Panc1 (cell line): ENCODE measurements at regions not wholly inside any gene's neighbourhood (a gene's known extent, or its start where the extent isn't known, plus 50 kb on each side); places are given as distances from the start of the nearest gene placed in this dataset.

Experiments used
- POLR2AphosphoS5 ChIP-seq: IDR thresholded peaks from 2 replicates; pipeline ENCODE4 v1.6.1; 2012; ENCODE audit warnings: mild to moderate bottlenecking, low read depth, low read length, moderate library complexity
- SIN3A ChIP-seq: IDR thresholded peaks from 2 replicates; pipeline ENCODE4 v1.6.1; 2012; ENCODE audit warnings: low read depth, mild to moderate bottlenecking, low read length, moderate library complexity, borderline replicate concordance; ENCODE audit not compliant: insufficient read depth
- TF ChIP-seq, protein P1 (sequence below): fragments of 450-650 bp; IDR thresholded peaks from 2 replicates; pipeline ENCODE4 v1.5.1; 2017; ENCODE audit warnings: mild to moderate bottlenecking
- TF ChIP-seq, protein P2 (sequence below), 2 experiments: IDR thresholded peaks; 2 replicates each; pipeline ENCODE4 v1.6.1; 2011 to 2012; ENCODE audit warnings: low read depth in 2 of 2, control low read depth in 1 of 2, low read length in 1 of 2, mild to moderate bottlenecking in 1 of 2, moderate library complexity in 1 of 2; ENCODE audit not compliant: insufficient read depth in 1 of 2

DNA sequence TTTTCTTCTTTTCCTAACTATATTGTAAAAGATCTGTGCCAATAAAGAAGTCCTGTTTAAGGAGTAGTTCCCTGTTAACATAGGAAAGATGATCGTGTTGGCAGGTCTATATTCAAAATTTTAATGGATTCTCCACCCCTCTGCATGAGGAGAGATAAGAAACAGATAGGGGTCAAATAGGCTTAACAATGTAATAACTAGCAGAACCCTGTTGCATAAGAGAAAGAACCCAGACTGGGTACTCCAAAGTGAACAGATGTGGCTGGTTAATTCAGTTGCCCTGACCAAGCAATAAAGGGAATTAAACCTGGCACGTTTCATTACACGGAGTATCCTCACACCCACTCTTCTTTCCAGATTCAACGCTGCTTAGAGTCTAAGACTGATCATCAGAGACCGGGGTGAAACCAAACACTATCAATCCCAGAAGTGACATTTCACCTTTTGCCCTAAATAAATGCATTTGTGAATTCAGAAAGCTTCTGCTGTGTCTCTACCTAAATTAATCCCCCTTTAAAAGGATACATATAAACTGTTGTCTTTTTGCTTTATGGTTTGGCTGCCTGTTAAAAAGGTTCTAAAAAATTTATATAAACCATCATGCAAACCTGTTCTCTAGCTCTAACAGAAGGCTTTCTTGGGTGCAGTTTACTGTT lies 1276.9 kb upstream of the WWC1 start:
- no peak for TF ChIP-seq POLR2AphosphoS5
- TF ChIP-seq, protein P1, sequence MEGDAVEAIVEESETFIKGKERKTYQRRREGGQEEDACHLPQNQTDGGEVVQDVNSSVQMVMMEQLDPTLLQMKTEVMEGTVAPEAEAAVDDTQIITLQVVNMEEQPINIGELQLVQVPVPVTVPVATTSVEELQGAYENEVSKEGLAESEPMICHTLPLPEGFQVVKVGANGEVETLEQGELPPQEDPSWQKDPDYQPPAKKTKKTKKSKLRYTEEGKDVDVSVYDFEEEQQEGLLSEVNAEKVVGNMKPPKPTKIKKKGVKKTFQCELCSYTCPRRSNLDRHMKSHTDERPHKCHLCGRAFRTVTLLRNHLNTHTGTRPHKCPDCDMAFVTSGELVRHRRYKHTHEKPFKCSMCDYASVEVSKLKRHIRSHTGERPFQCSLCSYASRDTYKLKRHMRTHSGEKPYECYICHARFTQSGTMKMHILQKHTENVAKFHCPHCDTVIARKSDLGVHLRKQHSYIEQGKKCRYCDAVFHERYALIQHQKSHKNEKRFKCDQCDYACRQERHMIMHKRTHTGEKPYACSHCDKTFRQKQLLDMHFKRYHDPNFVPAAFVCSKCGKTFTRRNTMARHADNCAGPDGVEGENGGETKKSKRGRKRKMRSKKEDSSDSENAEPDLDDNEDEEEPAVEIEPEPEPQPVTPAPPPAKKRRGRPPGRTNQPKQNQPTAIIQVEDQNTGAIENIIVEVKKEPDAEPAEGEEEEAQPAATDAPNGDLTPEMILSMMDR, result no peak
- TF ChIP-seq SIN3A, result no peak
- TF ChIP-seq, protein P2, sequence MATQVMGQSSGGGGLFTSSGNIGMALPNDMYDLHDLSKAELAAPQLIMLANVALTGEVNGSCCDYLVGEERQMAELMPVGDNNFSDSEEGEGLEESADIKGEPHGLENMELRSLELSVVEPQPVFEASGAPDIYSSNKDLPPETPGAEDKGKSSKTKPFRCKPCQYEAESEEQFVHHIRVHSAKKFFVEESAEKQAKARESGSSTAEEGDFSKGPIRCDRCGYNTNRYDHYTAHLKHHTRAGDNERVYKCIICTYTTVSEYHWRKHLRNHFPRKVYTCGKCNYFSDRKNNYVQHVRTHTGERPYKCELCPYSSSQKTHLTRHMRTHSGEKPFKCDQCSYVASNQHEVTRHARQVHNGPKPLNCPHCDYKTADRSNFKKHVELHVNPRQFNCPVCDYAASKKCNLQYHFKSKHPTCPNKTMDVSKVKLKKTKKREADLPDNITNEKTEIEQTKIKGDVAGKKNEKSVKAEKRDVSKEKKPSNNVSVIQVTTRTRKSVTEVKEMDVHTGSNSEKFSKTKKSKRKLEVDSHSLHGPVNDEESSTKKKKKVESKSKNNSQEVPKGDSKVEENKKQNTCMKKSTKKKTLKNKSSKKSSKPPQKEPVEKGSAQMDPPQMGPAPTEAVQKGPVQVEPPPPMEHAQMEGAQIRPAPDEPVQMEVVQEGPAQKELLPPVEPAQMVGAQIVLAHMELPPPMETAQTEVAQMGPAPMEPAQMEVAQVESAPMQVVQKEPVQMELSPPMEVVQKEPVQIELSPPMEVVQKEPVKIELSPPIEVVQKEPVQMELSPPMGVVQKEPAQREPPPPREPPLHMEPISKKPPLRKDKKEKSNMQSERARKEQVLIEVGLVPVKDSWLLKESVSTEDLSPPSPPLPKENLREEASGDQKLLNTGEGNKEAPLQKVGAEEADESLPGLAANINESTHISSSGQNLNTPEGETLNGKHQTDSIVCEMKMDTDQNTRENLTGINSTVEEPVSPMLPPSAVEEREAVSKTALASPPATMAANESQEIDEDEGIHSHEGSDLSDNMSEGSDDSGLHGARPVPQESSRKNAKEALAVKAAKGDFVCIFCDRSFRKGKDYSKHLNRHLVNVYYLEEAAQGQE (IDR thresholded peaks at IDR 0.05; ENCODE audit: insufficient read depth in 1 of 2, low read depth in 2 of 2, low read length in 1 of 2), result no peak
